H9 (cell line): ENCODE measurements at regions not wholly inside any gene's neighbourhood (a gene's known extent, or its start where the extent isn't known, plus 50 kb on each side); places are given as distances from the start of the nearest gene placed in this dataset.

Source experiments
- DNase-seq: peaks from one replicate; pipeline ENCODE4 v3.0.0-alpha.2; 2017
- H2AFZ ChIP-seq: one replicate; pipeline ENCODE4 v1.6.1; 2013; ENCODE audit warnings: mild to moderate bottlenecking, low read length, control low read depth, moderate library complexity
- H2AK5ac ChIP-seq: 2 replicates; pipeline ENCODE4 v1.6.1; 2013; ENCODE audit warnings: low read length, control low read depth, mixed read lengths; ENCODE audit not compliant: insufficient read length
- H2BK120ac ChIP-seq: one replicate; pipeline ENCODE4 v1.6.1; 2013; ENCODE audit warnings: low read depth, mild to moderate bottlenecking, low read length, control low read depth, inconsistent platforms; ENCODE audit not compliant: poor library complexity, severe bottlenecking
- H2BK12ac ChIP-seq: 2 replicates; pipeline ENCODE4 v1.6.1; 2013; ENCODE audit warnings: low read length, control low read depth, mixed read lengths, low read depth; ENCODE audit not compliant: insufficient read length
- H2BK15ac ChIP-seq: 2 replicates; pipeline ENCODE4 v1.6.1; 2013; ENCODE audit warnings: low read depth, low read length, control low read depth
- H2BK20ac ChIP-seq: one replicate; pipeline ENCODE4 v1.6.1; 2013; ENCODE audit warnings: low read depth, mild to moderate bottlenecking, low read length, control low read depth, inconsistent platforms; ENCODE audit not compliant: poor library complexity, severe bottlenecking
- H2BK5ac ChIP-seq: 2 replicates; pipeline ENCODE4 v1.6.1; 2013; ENCODE audit warnings: low read length, control low read depth, mixed read lengths; ENCODE audit not compliant: insufficient read length
- H3K14ac ChIP-seq: 2 replicates; pipeline ENCODE4 v1.6.1; 2013; ENCODE audit warnings: low read length, control low read depth; ENCODE audit not compliant: insufficient read depth
- H3K18ac ChIP-seq: 2 replicates; pipeline ENCODE4 v1.6.1; 2013; ENCODE audit warnings: low read depth, mild to moderate bottlenecking, mixed read lengths, low read length, control low read depth; ENCODE audit not compliant: insufficient read length
- H3K23ac ChIP-seq: 2 replicates; pipeline ENCODE4 v1.6.1; 2013; ENCODE audit warnings: low read length, control low read depth, mixed read lengths, low read depth; ENCODE audit not compliant: insufficient read length
- H3K23me2 ChIP-seq: 2 replicates; pipeline ENCODE4 v1.6.1; 2013; ENCODE audit warnings: low read depth, mild to moderate bottlenecking, mixed read lengths, low read length, control low read depth; ENCODE audit not compliant: insufficient read length, poor library complexity, severe bottlenecking
- H3K27ac ChIP-seq: 2 replicates; pipeline ENCODE4 v1.5.1; 2013; ENCODE audit warnings: low read length, control low read depth, mixed read lengths, low read depth; ENCODE audit not compliant: insufficient read length
- H3K27me3 ChIP-seq: 2 replicates; pipeline ENCODE4 v1.6.1; 2013; ENCODE audit warnings: low read length, control low read depth, inconsistent platforms; ENCODE audit not compliant: insufficient read depth
- H3K4ac ChIP-seq: 2 replicates; pipeline ENCODE4 v1.6.1; 2013; ENCODE audit warnings: low read depth, mild to moderate bottlenecking, control low read depth, inconsistent platforms, low read length, moderate library complexity
- H3K4me1 ChIP-seq: 2 replicates; pipeline ENCODE4 v1.6.1; 2013; ENCODE audit warnings: low read length, control low read depth, inconsistent platforms; ENCODE audit not compliant: insufficient read depth
- H3K4me2 ChIP-seq: 2 replicates; pipeline ENCODE4 v1.6.1; 2013; ENCODE audit warnings: low read length, control low read depth, mixed read lengths; ENCODE audit not compliant: insufficient read length, insufficient read depth
- H3K56ac ChIP-seq: 2 replicates; pipeline ENCODE4 v1.6.1; 2013; ENCODE audit warnings: low read depth, mild to moderate bottlenecking, mixed read lengths, low read length, control low read depth; ENCODE audit not compliant: insufficient read length
- H3K79me1 ChIP-seq: 2 replicates; pipeline ENCODE4 v1.6.1; 2013; ENCODE audit warnings: low read depth, mild to moderate bottlenecking, moderate library complexity, low read length, control low read depth, inconsistent platforms; ENCODE audit not compliant: insufficient read depth, poor library complexity, severe bottlenecking
- H3K79me2 ChIP-seq: 2 replicates; pipeline ENCODE4 v1.6.1; 2013; ENCODE audit warnings: low read length, control low read depth, inconsistent platforms; ENCODE audit not compliant: insufficient read depth
- H3K9ac ChIP-seq: 2 replicates; pipeline ENCODE4 v1.6.1; 2013; ENCODE audit warnings: low read length, control low read depth, mixed read lengths; ENCODE audit not compliant: insufficient read length; ENCODE audit errors: extremely low read depth
- H3K9me3 ChIP-seq: one replicate; pipeline ENCODE4 v1.6.1; 2013; ENCODE audit warnings: low read depth, low read length, inconsistent platforms; ENCODE audit not compliant: control insufficient read depth
- H3T11ph ChIP-seq: one replicate; pipeline ENCODE4 v1.6.1; 2013; ENCODE audit warnings: mild to moderate bottlenecking, low read length, control low read depth, inconsistent platforms
- H4K20me1 ChIP-seq: one replicate; pipeline ENCODE4 v1.6.1; 2013; ENCODE audit not compliant: control insufficient read depth, insufficient read length, insufficient read depth
- H4K5ac ChIP-seq: 2 replicates; pipeline ENCODE4 v1.6.1; 2013; ENCODE audit warnings: low read depth, mild to moderate bottlenecking, mixed read lengths, low read length, control low read depth; ENCODE audit not compliant: insufficient read length
- H4K8ac ChIP-seq: replicated peaks from 2 replicates; pipeline ENCODE4 v1.6.1; 2013; ENCODE audit warnings: low read length, control low read depth, mixed read lengths, low read depth; ENCODE audit not compliant: insufficient read length
- H4K91ac ChIP-seq: 2 replicates; pipeline ENCODE4 v1.6.1; 2013; ENCODE audit warnings: low read depth, mild to moderate bottlenecking, moderate library complexity, mixed read lengths, low read length, control low read depth; ENCODE audit not compliant: insufficient read length
- H3K27ac Mint-ChIP-seq, 3 experiments: 2 replicates in 2 of 3; 3 replicates in 1 of 3; pipeline ENCODE4 v1.8.0; 2020 to 2021; ENCODE audit warnings: mixed read lengths in 3 of 3, mild to moderate bottlenecking in 1 of 3, moderate library complexity in 1 of 3
- H3K27me3 Mint-ChIP-seq: 2 replicates; pipeline ENCODE4 v1.8.0; 2021; ENCODE audit warnings: low read depth, mild to moderate bottlenecking, moderate library complexity, mixed read lengths
- H3K36me3 Mint-ChIP-seq, 3 experiments: 2 replicates in 2 of 3; 3 replicates in 1 of 3; pipeline ENCODE4 v1.8.0; 2020 to 2021; ENCODE audit warnings: low read depth in 3 of 3, mixed read lengths in 3 of 3; ENCODE audit not compliant: insufficient read depth in 1 of 3
- H3K4me1 Mint-ChIP-seq, 2 experiments: 2 replicates each; pipeline ENCODE4 v1.8.0; 2020; ENCODE audit warnings: mixed read lengths in 2 of 2
- H3K4me3 Mint-ChIP-seq, 2 experiments: 2 replicates in 1 of 2; 3 replicates in 1 of 2; pipeline ENCODE4 v1.8.0; 2020 to 2021; ENCODE audit warnings: mild to moderate bottlenecking in 2 of 2, mixed read lengths in 2 of 2, moderate library complexity in 1 of 2
- H3K9me3 Mint-ChIP-seq, 2 experiments: 2 replicates in 1 of 2; 3 replicates in 1 of 2; pipeline ENCODE4 v1.8.0; 2020; ENCODE audit warnings: mild to moderate bottlenecking in 2 of 2, mixed read lengths in 2 of 2, moderate library complexity in 1 of 2
- TF ChIP-seq, protein P1 (sequence below): fragments of 200-600 bp; sonication (generic); conservative IDR thresholded peaks from 3 replicates; pipeline ENCODE4 v1.8.0; 2021; ENCODE audit warnings: antibody characterized with exemption, mild to moderate bottlenecking

DNA sequence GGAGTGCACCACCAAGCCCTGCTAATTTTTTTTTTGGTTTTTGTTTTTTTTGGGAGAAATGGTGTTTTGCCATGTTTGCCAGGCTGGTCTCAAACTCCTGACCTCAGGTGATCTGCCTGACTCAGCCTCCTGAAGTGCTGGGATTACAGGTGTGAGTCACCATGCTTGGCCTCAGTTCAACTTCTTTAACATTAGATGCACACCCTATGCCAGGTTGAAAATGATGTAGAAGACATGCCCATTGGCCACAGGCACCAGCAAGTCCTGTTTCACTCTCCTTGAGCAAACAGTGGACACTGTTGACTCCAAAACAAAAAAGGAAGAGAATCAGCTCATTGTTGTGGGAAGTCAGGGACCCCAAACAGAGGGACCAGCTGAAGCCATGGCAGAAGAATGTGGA lies 1205.3 kb downstream of the REEP3 start:
- Mint-ChIP-seq H3K27me3 (no peaks in the 10 kb centered on the region), H3K36me3 (peaks cover 6 to 15% (median 10%) of the 10 kb centered on the region in 3 experiments; a peak in 6 of 7 replicates), H3K4me1 (no peaks in the 10 kb centered on the region), H3K9me3 (peaks cover 15 to 17% of the 10 kb centered on the region in 2 experiments), H3K27ac (no peak overlapping the region), H3K4me3 (no peak overlapping the region)
- H3K27ac ChIP-seq, result no peak overlapping the region
- H3K4me2 ChIP-seq, result no peak overlapping the region
- H4K5ac ChIP-seq, result no peak overlapping the region
- H3T11ph ChIP-seq, result no peak overlapping the region
- no peaks in the 10 kb centered on the region for H3K9me3 ChIP-seq
- H4K91ac ChIP-seq, result no peak overlapping the region
- no peaks in the 10 kb centered on the region for H3K23me2 ChIP-seq
- H3K56ac ChIP-seq, result no peak overlapping the region
- H2BK12ac ChIP-seq, result no peak overlapping the region
- H4K8ac ChIP-seq, result no peak overlapping the region
- H3K14ac ChIP-seq, result no peak overlapping the region
- DNase-seq, result no peak
- H2BK120ac ChIP-seq, result no peak overlapping the region
- no peak overlapping the region for H3K18ac ChIP-seq
- H3K79me1 ChIP-seq, result no peaks in the 10 kb centered on the region
- H2AK5ac ChIP-seq, result no peak overlapping the region
- no peak overlapping the region for H2BK20ac ChIP-seq
- TF ChIP-seq, protein P1, sequence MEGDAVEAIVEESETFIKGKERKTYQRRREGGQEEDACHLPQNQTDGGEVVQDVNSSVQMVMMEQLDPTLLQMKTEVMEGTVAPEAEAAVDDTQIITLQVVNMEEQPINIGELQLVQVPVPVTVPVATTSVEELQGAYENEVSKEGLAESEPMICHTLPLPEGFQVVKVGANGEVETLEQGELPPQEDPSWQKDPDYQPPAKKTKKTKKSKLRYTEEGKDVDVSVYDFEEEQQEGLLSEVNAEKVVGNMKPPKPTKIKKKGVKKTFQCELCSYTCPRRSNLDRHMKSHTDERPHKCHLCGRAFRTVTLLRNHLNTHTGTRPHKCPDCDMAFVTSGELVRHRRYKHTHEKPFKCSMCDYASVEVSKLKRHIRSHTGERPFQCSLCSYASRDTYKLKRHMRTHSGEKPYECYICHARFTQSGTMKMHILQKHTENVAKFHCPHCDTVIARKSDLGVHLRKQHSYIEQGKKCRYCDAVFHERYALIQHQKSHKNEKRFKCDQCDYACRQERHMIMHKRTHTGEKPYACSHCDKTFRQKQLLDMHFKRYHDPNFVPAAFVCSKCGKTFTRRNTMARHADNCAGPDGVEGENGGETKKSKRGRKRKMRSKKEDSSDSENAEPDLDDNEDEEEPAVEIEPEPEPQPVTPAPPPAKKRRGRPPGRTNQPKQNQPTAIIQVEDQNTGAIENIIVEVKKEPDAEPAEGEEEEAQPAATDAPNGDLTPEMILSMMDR, result no peak
- no peaks in the 10 kb centered on the region for H3K79me2 ChIP-seq
- H3K4me1 ChIP-seq, result no peaks in the 10 kb centered on the region
- no peak overlapping the region for H3K4ac ChIP-seq
- H2BK15ac ChIP-seq, result no peak overlapping the region
- H3K23ac ChIP-seq, result no peak overlapping the region
- no peak overlapping the region for H2BK5ac ChIP-seq
- H4K20me1 ChIP-seq, result no peaks in the 10 kb centered on the region
- no peak overlapping the region for H2AFZ ChIP-seq
- H3K27me3 ChIP-seq, result no peaks in the 10 kb centered on the region
- H3K9ac ChIP-seq, result no peak overlapping the region
